IgD-negative memory B cell (primary cell): ENCODE measurements at regions not wholly inside any gene's neighbourhood (a gene's known extent, or its start where the extent isn't known, plus 50 kb on each side); places are given as distances from the start of the nearest gene placed in this dataset.

ENCODE experiments used
- H3K27ac Mint-ChIP-seq, 3 donors: one replicate each; pipeline ENCODE4 v1.8.0; 2020 to 2022; ENCODE audit warnings: mild to moderate bottlenecking in 3 of 3, mixed read lengths in 3 of 3, moderate library complexity in 1 of 3
- H3K27me3 Mint-ChIP-seq: one replicate; pipeline ENCODE4 v1.8.0; 2021; ENCODE audit warnings: mixed read lengths
- H3K36me3 Mint-ChIP-seq: one replicate; pipeline ENCODE4 v1.8.0; 2020; ENCODE audit warnings: mild to moderate bottlenecking, mixed read lengths
- H3K4me1 Mint-ChIP-seq, 3 donors: one replicate each; pipeline ENCODE4 v1.8.0; 2020 to 2022; ENCODE audit warnings: mixed read lengths in 3 of 3, mild to moderate bottlenecking in 1 of 3
- H3K4me3 Mint-ChIP-seq, 4 donors: one replicate each; pipeline ENCODE4 v1.8.0; 2020 to 2022; ENCODE audit warnings: mild to moderate bottlenecking in 4 of 4, mixed read lengths in 4 of 4, moderate library complexity in 3 of 4
- H3K9me3 Mint-ChIP-seq, 3 donors: one replicate each; pipeline ENCODE4 v1.8.0; 2020 to 2021; ENCODE audit warnings: mixed read lengths in 3 of 3, mild to moderate bottlenecking in 1 of 3

DNA sequence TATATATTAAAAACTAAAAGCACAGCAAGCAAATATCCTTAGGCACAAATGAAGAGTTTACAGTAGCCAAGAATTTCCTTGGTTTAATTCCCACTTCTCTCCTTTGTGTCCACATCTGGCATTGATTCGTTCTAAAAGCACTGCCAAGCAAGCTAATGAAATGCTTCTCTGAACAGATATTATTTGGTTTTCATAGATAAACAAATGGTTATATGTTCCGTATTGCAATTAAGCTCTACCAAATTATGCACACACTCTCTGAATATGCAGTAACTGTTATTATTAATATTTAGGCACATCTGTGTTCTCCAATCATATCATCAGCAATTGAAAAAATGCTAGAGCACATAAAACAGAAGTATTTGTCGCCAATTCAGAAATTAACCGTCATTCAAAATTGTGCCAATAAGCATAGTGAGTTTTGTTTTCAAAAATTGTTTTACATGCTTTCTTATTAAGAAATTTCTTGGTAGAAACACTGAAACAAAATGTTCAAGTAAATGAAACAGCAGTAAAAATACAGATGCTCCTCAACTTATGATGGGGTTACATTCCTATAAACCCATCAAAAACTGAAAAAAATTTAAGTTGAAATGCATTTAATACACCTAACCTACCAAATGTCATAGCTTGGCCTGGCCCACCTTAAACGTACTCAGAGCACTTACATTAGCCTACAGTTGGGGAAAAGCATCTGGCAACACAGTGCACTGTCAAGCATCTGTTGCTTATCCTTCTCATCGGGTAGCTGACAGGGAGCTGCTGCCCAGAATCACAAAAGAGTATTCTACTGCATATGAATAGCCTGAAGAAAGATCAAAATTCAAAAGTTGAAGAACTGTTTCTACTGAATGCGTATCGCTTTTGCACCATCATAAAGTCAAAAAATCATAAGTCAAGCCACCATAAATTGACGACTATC lies 2134.7 kb downstream of the PCDH9 start:
- Mint-ChIP-seq H3K36me3 (no peaks in the 10 kb centered on the region), H3K27ac (no peak overlapping the region), H3K9me3 (peaks cover 0 to 5% (median 0%) of the 10 kb centered on the region in 3 donors), H3K4me1 (no peaks in the 10 kb centered on the region), H3K27me3 (no peaks in the 10 kb centered on the region), H3K4me3 (no peak overlapping the region)

GRCh38 chr13:65093357-65093756 lies 2136.8 kb downstream of the PCDH9 start:
- Mint-ChIP-seq H3K9me3 (peaks cover 0 to 5% (median 0%) of the 10 kb centered on the region in 3 donors), H3K36me3 (no peaks in the 10 kb centered on the region), H3K27ac (no peak overlapping the region), H3K27me3 (no peaks in the 10 kb centered on the region), H3K4me1 (no peaks in the 10 kb centered on the region), H3K4me3 (no peak overlapping the region)

DNA sequence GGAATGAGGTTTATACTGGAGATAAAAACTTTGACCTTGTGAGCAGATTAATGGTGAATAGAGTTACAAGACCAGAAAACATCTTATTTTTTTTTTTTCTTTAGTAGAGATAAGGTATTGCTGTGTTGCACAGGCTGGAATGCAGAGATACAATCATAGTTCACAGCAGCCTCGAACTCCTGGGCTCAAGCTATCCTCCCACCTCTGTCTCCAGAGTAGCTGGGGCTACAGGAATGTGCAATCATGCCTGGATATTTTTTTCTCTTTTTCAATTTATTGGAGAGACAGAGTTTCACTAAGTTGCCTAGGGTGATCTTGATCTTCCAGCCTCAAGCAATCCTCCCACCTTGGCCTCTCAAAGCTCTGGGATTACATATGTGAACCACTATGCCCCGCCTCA lies 2139.1 kb downstream of the PCDH9 start:
- Mint-ChIP-seq H3K27me3 (no peaks in the 10 kb centered on the region), H3K4me1 (no peaks in the 10 kb centered on the region), H3K9me3 (peaks cover 0 to 5% (median 0%) of the 10 kb centered on the region in 3 donors), H3K27ac (no peak overlapping the region), H3K36me3 (no peaks in the 10 kb centered on the region), H3K4me3 (no peak overlapping the region)

DNA sequence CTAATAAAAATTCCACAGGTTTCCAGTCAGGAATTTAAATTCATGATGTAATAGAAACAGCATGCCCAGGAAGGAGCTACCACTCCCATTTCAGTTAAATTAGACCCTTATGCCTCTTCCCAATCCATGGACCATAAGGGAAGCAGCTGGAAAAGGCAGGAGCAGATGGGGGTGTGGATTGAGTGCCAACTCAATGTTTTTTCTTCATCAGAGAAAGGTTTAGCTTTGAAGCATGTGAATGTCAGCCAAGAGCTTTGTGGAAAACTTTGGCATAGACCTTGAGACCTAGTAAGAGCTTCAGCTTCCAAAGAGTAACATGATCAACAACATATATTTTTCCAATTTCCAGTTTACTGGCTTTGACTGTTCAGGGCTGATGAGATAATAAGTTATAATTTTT lies 2139.9 kb downstream of the PCDH9 start:
- Mint-ChIP-seq H3K36me3 (no peaks in the 10 kb centered on the region), H3K27me3 (no peaks in the 10 kb centered on the region), H3K9me3 (peaks cover 0 to 5% (median 0%) of the 10 kb centered on the region in 3 donors), H3K4me1 (no peaks in the 10 kb centered on the region), H3K27ac (no peak overlapping the region), H3K4me3 (no peak overlapping the region)

- no peaks in the 10 kb centered on the region for H3K27me3 Mint-ChIP-seq
- H3K4me3 Mint-ChIP-seq = no peak overlapping the region
- no peaks in the 10 kb centered on the region for H3K36me3 Mint-ChIP-seq
- peaks cover 0 to 5% (median 4%) of the 10 kb centered on the region in 3 donors for H3K9me3 Mint-ChIP-seq
- H3K4me1 Mint-ChIP-seq = no peaks in the 10 kb centered on the region
- no peak overlapping the region for H3K27ac Mint-ChIP-seq
Observed at GRCh38 chr13:65088906-65089305, 2141.2 kb downstream of the PCDH9 start.

- no peak overlapping the region for H3K27ac Mint-ChIP-seq
- no peaks in the 10 kb centered on the region for H3K36me3 Mint-ChIP-seq
- H3K27me3 Mint-ChIP-seq = no peaks in the 10 kb centered on the region
- H3K9me3 Mint-ChIP-seq = peaks cover 0 to 4% (median 2%) of the 10 kb centered on the region in 3 donors
- no peak overlapping the region for H3K4me3 Mint-ChIP-seq
- peaks cover 0 to 2% (median 0%) of the 10 kb centered on the region in 3 donors for H3K4me1 Mint-ChIP-seq
Observed at GRCh38 chr13:65085977-65086376, 2144.2 kb downstream of the PCDH9 start.

DNA sequence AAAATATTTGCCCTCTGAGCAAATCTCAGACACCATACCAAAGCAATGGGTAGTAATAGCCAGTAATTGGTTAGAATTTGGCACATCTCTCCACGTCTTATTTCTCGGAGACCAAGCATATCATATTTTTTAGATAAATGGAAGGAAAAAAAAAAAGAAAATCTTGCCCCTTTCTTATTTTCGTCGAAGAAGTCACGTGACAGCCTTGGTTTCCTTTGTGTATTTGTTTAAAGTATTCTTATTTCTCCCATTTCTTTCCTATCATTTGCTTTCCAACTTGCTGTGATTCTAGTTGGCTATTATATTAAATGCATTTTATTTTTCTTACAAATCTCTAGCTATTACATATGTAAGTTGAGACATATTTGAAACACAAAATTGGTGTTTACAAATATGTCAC lies 2155.9 kb downstream of the PCDH9 start:
- Mint-ChIP-seq H3K4me3 (no peak overlapping the region), H3K27ac (no peak overlapping the region), H3K36me3 (no peaks in the 10 kb centered on the region), H3K9me3 (peaks cover 1 to 16% (median 6%) of the 10 kb centered on the region in 3 donors), H3K27me3 (no peaks in the 10 kb centered on the region), H3K4me1 (no peaks in the 10 kb centered on the region)

GRCh38 chr13:65064967-65065366 lies 2165.2 kb downstream of the PCDH9 start:
- Mint-ChIP-seq H3K4me3 (no peak overlapping the region), H3K36me3 (no peaks in the 10 kb centered on the region), H3K4me1 (no peaks in the 10 kb centered on the region), H3K9me3 (peaks cover 4 to 9% (median 4%) of the 10 kb centered on the region in 3 donors), H3K27me3 (no peaks in the 10 kb centered on the region), H3K27ac (no peak overlapping the region)

DNA sequence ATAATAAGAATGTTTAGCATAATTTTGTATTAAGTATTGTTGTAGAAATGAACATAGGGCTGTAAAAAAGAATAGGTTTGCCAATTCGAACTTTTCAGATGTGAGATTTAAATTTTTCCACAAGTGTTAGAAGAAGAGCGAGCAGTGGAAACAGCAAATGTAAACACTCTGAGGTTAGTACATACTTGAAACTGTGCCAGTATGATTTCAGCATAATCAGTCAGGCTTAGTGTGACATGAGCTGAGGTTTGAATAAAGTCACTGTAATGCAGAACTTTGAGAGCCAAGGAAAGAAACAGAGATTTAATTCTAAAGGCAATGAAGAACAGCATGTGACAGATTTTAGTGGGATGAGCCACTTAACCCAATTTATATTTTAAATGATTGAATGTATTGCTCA lies 2166.4 kb downstream of the PCDH9 start:
- no peaks in the 10 kb centered on the region for H3K4me1 Mint-ChIP-seq
- peaks cover 4 to 9% (median 4%) of the 10 kb centered on the region in 3 donors for H3K9me3 Mint-ChIP-seq
- H3K4me3 Mint-ChIP-seq = no peak overlapping the region
- H3K27me3 Mint-ChIP-seq = no peaks in the 10 kb centered on the region
- H3K27ac Mint-ChIP-seq = no peak overlapping the region
- no peaks in the 10 kb centered on the region for H3K36me3 Mint-ChIP-seq

- H3K9me3 Mint-ChIP-seq = peaks cover 0 to 12% (median 1%) of the 10 kb centered on the region in 3 donors
- no peaks in the 10 kb centered on the region for H3K27me3 Mint-ChIP-seq
- peaks cover 2% of the 10 kb centered on the region for H3K36me3 Mint-ChIP-seq
- H3K4me3 Mint-ChIP-seq = no peak overlapping the region
- H3K4me1 Mint-ChIP-seq = no peaks in the 10 kb centered on the region
- H3K27ac Mint-ChIP-seq = no peak overlapping the region
Observed at GRCh38 chr13:65057986-65058385, 2172.2 kb downstream of the PCDH9 start.

- Mint-ChIP-seq H3K4me3 (no peak overlapping the region), H3K36me3 (peaks cover 2% of the 10 kb centered on the region)
Observed at GRCh38 chr13:65054277-65054676, 2175.9 kb downstream of the PCDH9 start.

DNA sequence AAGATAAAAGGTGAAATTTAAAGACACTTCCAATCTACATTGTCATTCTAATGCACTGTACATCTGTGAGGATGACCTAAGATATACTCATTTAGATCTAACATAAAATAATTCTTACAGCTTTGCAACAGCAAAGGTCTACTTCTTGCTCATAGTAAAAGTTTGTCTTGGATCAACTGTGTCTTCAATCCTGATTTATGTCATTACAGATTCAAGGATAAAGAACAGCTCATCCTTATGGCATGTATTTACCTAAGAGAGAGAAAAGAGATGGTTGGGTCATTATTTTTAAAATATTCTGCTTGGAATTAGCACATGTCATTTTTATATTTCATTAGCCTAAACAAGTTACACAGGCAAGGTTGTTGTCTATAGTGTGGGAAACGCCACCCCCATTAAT lies 2193.1 kb downstream of the PCDH9 start:
- Mint-ChIP-seq H3K4me3 (no peak overlapping the region), H3K9me3 (peaks cover 0 to 4% (median 3%) of the 10 kb centered on the region in 3 donors), H3K27ac (no peak overlapping the region), H3K4me1 (peaks cover 0 to 2% (median 0%) of the 10 kb centered on the region in 3 donors), H3K27me3 (no peaks in the 10 kb centered on the region), H3K36me3 (no peaks in the 10 kb centered on the region)

More at GRCh38 chr13:65054277-65054676, 2175.9 kb downstream of the PCDH9 start:
- peaks cover 0 to 8% (median 0%) of the 10 kb centered on the region in 3 donors for H3K9me3 Mint-ChIP-seq
- no peaks in the 10 kb centered on the region for H3K27me3 Mint-ChIP-seq
- H3K4me1 Mint-ChIP-seq = no peaks in the 10 kb centered on the region
- H3K27ac Mint-ChIP-seq = no peak overlapping the region

DNA sequence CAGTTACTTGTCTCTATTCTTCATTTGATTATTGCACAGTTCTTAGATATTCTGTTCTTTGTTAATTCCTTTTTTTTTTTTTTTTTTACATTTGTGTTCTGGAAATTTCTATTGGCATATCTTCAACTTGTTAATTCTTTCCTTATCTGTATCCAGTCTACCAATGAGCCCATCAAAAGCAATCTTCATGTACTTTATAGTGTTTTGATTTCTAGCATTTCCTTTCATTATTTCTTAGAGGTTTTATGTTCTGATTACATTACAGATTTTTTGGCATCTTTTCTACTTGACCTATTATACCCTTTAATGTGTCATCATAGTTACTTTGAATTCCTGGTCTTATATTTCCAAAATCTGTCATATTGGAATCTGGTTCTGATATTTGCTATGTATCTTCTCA lies 2194.8 kb downstream of the PCDH9 start:
- Mint-ChIP-seq H3K36me3 (no peaks in the 10 kb centered on the region), H3K4me3 (no peak overlapping the region), H3K4me1 (peaks cover 0 to 4% (median 0%) of the 10 kb centered on the region in 3 donors), H3K27ac (no peak overlapping the region), H3K9me3 (peaks cover 3 to 4% (median 3%) of the 10 kb centered on the region in 3 donors), H3K27me3 (no peaks in the 10 kb centered on the region)

DNA sequence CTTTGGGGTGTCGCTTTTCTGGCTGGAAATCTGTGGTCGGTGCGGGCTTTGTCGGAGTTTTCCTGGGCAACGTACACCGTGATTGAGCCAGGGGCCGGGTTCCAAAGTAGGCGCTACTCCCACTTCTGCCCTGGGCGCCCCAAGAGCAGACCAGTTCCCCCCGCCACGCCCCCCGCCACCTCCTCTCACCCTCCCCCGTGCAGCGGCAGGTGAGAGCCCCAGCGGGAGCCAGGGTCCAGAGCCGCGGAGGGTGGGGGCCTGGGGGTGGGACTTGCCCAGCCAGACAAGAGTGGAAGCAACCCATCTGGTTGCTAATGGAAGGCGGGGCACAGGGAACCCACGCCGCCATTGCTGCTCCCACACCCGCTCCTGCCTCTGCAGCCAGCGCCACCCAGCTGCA lies 2195.9 kb downstream of the PCDH9 start:
- H3K9me3 Mint-ChIP-seq = peaks cover 3 to 8% (median 4%) of the 10 kb centered on the region in 3 donors
- H3K36me3 Mint-ChIP-seq = no peaks in the 10 kb centered on the region
- no peak overlapping the region for H3K27ac Mint-ChIP-seq
- no peaks in the 10 kb centered on the region for H3K27me3 Mint-ChIP-seq
- H3K4me1 Mint-ChIP-seq = peaks cover 0 to 4% (median 0%) of the 10 kb centered on the region in 3 donors
- no peak overlapping the region for H3K4me3 Mint-ChIP-seq

GRCh38 chr13:65032825-65033224 lies 2197.3 kb downstream of the PCDH9 start:
- Mint-ChIP-seq H3K4me1 (peaks cover 0 to 4% (median 0%) of the 10 kb centered on the region in 3 donors), H3K4me3 (peak overlapping the region in 1 of 4 donors; percentile 55), H3K27me3 (no peaks in the 10 kb centered on the region), H3K27ac (peak overlapping the region in 1 of 3 donors; percentile 74), H3K9me3 (peaks cover 3 to 10% (median 4%) of the 10 kb centered on the region in 3 donors), H3K36me3 (no peaks in the 10 kb centered on the region)

- peaks cover 0 to 4% (median 0%) of the 10 kb centered on the region in 3 donors for H3K4me1 Mint-ChIP-seq
Observed at GRCh38 chr13:65028101-65028500, 2202.0 kb downstream of the PCDH9 start.

More at GRCh38 chr13:65028101-65028500, 2202.0 kb downstream of the PCDH9 start:
- no peaks in the 10 kb centered on the region for H3K27me3 Mint-ChIP-seq
- H3K4me3 Mint-ChIP-seq = no peak overlapping the region
- no peak overlapping the region for H3K27ac Mint-ChIP-seq
- no peaks in the 10 kb centered on the region for H3K36me3 Mint-ChIP-seq
- peaks cover 3 to 11% (median 4%) of the 10 kb centered on the region in 3 donors for H3K9me3 Mint-ChIP-seq
